ENCODE measurements at regions not wholly inside any gene's neighbourhood (a gene's known extent, or its start where the extent isn't known, plus 50 kb on each side); places are given as distances from the start of the nearest gene placed in this dataset.
"Not testable (repeated sequence)": the region's sequence is repeated elsewhere in the genome, so short reads cannot be mapped to it uniquely, and the experiment has no call there.

DNA sequence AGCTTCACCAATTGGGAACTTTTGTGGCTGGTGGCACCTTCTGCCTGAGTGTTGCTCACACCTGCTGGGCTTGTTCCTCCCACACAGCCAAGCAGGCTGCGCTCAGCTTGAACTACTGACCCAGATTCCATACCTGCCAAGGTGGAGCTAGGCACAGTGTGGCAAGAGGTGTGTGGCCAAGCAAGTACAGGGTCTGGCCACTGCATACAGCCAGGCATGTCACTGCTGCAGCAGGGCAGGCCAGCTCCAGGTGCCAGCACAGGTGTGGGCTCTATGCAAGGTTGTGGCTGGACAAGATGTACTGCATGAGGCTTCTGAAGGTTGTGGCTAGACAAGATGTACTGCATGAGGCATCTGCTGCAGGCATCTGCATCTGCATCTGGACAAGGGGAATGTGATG is 1254.8 kb downstream of the AMY1C start:
- DNase-seq: no peak

- DNase-seq: no peak
These were observed 1256.0 kb downstream of the AMY1C start for GRCh38 chr1:105005594-105006195.

DNA sequence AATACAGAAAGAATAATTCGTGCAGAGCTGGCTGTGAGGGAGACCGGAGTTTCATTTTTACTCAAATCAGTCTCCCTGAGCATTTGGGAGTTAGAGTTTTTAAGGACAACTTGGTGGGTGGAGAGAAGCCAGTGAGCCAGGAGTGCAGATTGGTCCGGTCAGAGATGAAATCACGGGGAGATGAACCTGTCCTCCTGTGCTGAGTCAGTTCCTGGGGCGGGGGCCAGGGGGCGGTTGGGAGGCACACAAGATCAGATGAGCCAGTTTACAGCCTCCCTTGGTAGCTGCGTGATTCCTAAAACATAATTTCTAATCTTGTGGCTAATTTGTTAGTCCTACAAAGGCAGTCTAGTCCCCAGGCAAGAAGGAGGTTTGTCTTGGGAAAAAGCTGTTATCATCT is 1267.9 kb downstream of the AMY1C start:
- DNase-seq: no peak

- DNase-seq: no peak
These were observed 1274.0 kb downstream of the AMY1C start for GRCh38 chr1:105023719-105024118.

DNA sequence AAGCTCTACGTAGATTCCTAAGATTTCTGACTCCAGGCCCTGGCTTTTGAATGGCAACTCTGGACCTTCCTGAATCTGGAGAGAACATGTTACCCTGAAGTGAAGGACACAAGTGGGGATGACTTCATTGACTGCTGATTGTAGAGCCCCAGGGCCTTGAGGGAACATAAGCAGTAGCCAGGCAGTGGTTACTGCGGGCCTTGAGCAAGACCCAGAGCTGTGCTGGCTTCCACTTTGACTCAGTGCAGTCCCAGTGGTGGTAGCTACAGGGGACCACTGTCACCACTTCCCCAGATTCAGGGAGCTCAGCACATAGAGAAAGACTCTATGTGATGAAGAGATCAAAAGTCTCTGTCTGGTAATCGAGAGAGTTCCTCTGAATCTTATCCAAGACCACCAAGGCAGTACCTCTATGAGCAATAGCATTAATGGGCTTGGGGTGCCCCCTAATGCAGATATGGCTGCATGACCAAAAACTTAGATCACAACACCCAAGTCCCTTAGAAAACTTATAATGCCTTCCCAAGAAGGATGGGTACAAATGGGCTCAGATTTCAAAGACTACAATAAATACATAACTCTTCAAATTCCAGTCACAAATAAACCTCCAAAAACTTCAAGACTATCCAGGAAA is 1278.3 kb downstream of the AMY1C start:
- DNase-seq: no peak

- DNase-seq: no peak
These were observed 1322.7 kb downstream of the AMY1C start for GRCh38 chr1:105072446-105072845.

- DNase-seq: no peak
These were observed 1323.2 kb downstream of the AMY1C start for GRCh38 chr1:105072850-105073249.

- DNase-seq: no peak
These were observed 1324.0 kb downstream of the AMY1C start for GRCh38 chr1:105073660-105074059.

DNA sequence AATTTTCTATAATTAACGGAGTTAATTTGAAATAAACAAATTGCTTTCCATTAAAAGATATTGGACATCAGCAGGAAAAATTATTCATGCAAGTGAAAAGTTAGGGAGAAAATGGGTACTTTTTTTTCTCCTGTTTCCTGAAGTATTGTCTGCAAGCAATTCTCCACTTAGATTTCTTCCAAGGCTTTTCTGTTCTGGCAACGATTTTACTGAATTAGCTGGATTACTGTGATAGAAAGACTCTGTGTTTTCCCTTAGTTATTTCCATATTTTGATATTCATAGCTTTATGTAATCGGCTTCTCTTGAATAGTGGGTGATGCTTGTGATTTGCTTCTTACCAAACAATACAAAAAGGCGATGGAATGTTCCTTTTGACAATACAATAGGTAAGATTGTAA is 1333.9 kb downstream of the AMY1C start:
- DNase-seq: no peak

- DNase-seq: no peak
These were observed 1337.8 kb downstream of the AMY1C start for GRCh38 chr1:105087506-105087905.

- no peak for DNase-seq
These were observed 1338.5 kb downstream of the AMY1C start for GRCh38 chr1:105088166-105088565.

DNA sequence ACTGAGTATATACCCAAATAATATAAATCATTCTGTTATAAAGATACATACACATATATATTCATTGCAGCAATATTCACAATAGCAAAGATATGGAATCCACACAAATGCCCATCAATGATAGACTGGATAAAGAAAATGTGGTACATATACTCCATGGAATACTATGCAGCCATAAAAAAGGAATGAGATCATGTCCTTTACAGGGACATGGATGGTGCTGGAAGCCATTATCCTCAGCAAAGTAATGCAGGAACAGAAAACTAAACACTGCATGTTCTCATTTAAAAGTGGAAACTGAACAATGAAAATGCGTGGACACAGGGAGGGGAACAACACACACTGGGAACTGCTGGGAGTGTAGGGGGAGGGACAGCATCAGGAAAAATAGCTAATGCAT is 1344.2 kb downstream of the AMY1C start:
- not testable (repeated sequence) for DNase-seq

GRCh38 chr1:105100102-105100501 is 1350.4 kb downstream of the AMY1C start:
- no peak for DNase-seq

GRCh38 chr1:105101261-105101660 is 1351.6 kb downstream of the AMY1C start:
- DNase-seq: no peak

DNA sequence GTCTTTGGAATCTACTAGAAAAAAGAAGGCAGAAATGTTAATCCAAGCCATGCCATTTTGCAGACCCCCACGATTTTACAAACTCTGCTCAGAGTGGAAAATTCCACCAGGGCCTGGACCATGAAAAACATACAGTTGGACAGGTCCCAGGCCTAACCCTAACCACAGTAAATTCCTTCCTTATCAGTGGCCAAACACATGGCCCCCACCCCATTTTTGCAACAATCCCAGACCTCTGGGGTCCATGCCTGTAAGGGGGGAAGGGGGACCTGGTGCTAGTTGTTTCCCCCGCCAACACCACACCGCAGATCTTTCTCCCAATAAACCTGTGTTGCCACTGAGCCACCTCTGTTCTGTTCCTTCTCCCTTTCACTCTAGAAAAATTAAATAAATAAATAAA is 1352.7 kb downstream of the AMY1C start:
- DNase-seq: no peak

GRCh38 chr1:105122041-105122440 is 1372.3 kb downstream of the AMY1C start:
- DNase-seq: no peak

GRCh38 chr1:105137543-105138457 is 1388.1 kb downstream of the AMY1C start:
- no peak for DNase-seq

- no peak for DNase-seq
These were observed 1388.8 kb downstream of the AMY1C start for GRCh38 chr1:105138458-105138893.

GRCh38 chr1:105172788-105173187 is 1423.1 kb downstream of the AMY1C start:
- no peak for DNase-seq

DNA sequence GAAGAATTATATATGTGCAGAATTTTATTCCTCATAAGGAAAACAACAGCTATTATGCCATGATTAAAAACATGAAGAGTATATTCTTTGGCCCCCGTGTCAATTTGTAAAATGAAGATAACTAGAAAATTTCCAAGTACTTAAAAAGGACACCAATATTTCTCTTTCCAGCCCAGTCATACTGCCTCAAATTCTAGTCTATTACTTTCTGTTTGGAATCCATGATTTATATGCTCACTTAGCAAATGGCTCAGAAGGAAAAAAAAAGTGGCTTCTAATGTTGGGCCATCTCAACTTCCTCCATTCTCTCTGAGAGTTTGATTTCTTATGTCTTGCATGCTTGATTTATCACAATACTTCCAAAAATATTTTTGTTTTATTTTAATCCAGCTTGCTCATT is 1431.1 kb downstream of the AMY1C start:
- no peak for DNase-seq

DNA sequence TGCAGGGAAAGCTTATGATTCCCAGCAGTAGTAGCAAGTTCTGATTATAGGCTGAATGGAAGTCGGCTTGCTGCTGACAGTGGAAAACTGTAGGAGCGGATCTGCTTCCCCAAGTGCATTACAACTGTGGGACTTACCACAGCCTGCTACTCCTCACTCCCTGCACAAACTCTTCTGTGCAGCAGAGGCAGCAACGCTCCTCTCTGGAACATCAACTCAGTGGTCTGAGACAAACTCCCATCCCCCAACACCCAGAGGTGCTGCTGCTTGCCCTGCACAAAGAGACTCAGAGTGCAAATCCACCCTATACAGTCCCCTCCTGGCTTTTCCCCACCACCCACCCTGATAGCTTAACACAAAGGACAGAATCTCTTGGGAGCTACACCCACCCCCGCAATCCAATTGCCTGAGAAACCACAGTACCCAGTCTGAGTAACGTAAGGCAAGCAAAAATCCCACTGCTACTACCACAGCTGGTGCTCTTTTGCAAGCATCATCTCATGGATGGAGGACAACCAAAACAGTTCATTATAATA is 1455.2 kb downstream of the AMY1C start:
- no peak for DNase-seq

DNA sequence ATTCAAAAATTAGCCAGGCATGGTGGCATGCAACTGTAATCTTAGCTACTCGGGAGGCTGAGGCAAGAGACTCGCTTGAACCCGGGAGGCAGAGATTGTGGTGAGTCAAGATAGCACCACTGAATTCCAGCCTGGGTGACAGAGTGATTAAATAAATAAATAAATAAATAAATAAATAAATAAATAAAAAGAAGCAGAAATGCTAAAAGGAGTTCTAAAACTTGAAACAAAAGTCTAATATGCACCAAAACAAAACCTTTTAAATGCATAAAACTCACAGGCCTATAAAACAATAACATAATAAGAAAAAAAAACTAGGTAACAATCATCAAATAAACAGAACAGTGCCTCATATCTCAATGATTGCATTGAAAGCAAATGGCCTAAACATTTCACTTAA is 1458.9 kb downstream of the AMY1C start:
- DNase-seq: no peak

DNA sequence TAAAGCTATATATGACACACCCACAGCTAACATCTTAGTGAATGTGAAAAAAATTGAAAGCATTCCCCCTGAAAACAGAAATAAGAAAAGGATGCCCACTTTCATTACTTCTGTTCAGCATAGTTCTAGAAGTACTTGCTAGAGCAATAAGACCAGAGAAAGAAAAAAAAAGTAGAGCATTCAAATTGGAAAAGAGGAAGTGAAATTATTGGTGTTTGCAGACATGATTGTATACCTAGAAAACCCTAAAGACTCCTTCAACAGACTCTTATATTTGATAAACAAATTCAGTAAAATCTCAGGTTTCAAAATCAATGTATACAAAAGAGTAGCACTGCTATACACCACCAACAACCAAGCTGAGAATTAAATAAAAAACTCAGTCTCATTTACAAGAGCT is 1461.0 kb downstream of the AMY1C start:
- DNase-seq: no peak

GRCh38 chr1:105231378-105231777 is 1481.7 kb downstream of the AMY1C start:
- no peak for DNase-seq
